Endothelial cell of umbilical vein (primary cell): ENCODE measurements at regions not wholly inside any gene's neighbourhood (a gene's known extent, or its start where the extent isn't known, plus 50 kb on each side); places are given as distances from the start of the nearest gene placed in this dataset.

Source experiments
- BruUV-seq: library from RNA; stranded (reverse); fragments of 400-500 nt; replicated peaks from 2 replicates; lab custom pipeline; 2021; lab: Mats Ljungman, UMichigan
- CTCF ChIA-PET: fragments of 300-600, 350-600 bp; sonication (Branson Sonifier 250); formaldehyde crosslinking; loops from one replicate; lab custom pipeline; 2021; ENCODE audit warnings: antibody characterized with exemption, inconsistent platforms; lab: Charles Lee
- POLR2A ChIA-PET: fragments of 300-600, 350-600 bp; sonication (Branson Sonifier 250); formaldehyde crosslinking; loops from one replicate; lab custom pipeline; 2021; ENCODE audit warnings: antibody characterized with exemption, inconsistent platforms; lab: Charles Lee
- DNase-seq: peaks from one replicate; pipeline ENCODE4 v3.0.0-alpha.2; 2011; ENCODE audit warnings: low read depth, low spot score
- FAIRE-seq: peaks from 2 replicates; lab custom pipeline; 2011; peaks lifted over from hg19 to GRCh38; lab: Jason Lieb, UNC
- H2AFZ ChIP-seq: 2 replicates; pipeline ENCODE4 v1.6.0; 2012; ENCODE audit warnings: low read depth, low read length, control low read depth, inconsistent platforms
- H3K27ac ChIP-seq: 2 replicates; pipeline ENCODE4 v1.5.1; 2011; ENCODE audit warnings: low read depth, mild to moderate bottlenecking, control low read depth, low read length, moderate library complexity; ENCODE audit not compliant: insufficient read depth
- H3K27me3 ChIP-seq, 2 experiments: 2 replicates each; pipeline versions ENCODE4 v1.6.0 to v1.6.1; 2011; ENCODE audit warnings: low read length in 2 of 2, mixed read lengths in 1 of 2; ENCODE audit not compliant: control insufficient read depth in 2 of 2, insufficient read depth in 2 of 2
- H3K36me3 ChIP-seq, 2 experiments: 2 replicates in 1 of 2; 3 replicates in 1 of 2; pipeline ENCODE4 v1.5.1; 2011; ENCODE audit warnings: low read length in 2 of 2, mild to moderate bottlenecking in 1 of 2, moderate library complexity in 1 of 2; ENCODE audit not compliant: control insufficient read depth in 2 of 2, insufficient read depth in 2 of 2; ENCODE audit errors: extremely low read depth in 1 of 2
- H3K4me1 ChIP-seq: 3 replicates; pipeline ENCODE4 v1.5.1; 2011; ENCODE audit warnings: mild to moderate bottlenecking, low read length; ENCODE audit not compliant: control insufficient read depth, insufficient read depth; ENCODE audit errors: extremely low read depth
- H3K4me2 ChIP-seq: 2 replicates; pipeline ENCODE4 v1.6.1; 2011; ENCODE audit warnings: low read length, control low read depth, mixed read lengths; ENCODE audit not compliant: insufficient read depth
- H3K4me3 ChIP-seq, 3 experiments: fragments of 200-600 bp in 1 of 3; sonication (generic), shearing (Covaris generic) in 1 of 3; replicated peaks in 1 of 3; 2 replicates each; pipeline ENCODE4 v1.5.1; 2011 to 2016; ENCODE audit warnings: control low read depth in 3 of 3, low read length in 3 of 3, mild to moderate bottlenecking in 2 of 3, inconsistent platforms in 1 of 3, low read depth in 1 of 3, moderate library complexity in 1 of 3; ENCODE audit not compliant: insufficient read depth in 1 of 3
- H3K79me2 ChIP-seq: 2 replicates; pipeline ENCODE4 v1.6.0; 2012; ENCODE audit warnings: low read length, inconsistent platforms; ENCODE audit not compliant: control insufficient read depth, insufficient read depth
- H3K9ac ChIP-seq: replicated peaks from 2 replicates; pipeline ENCODE3; 2011; ENCODE audit warnings: low read length, control low read depth; ENCODE audit not compliant: insufficient read depth; ENCODE audit errors: extremely low read depth
- H3K9me1 ChIP-seq: replicated peaks from 3 replicates; pipeline ENCODE4 v1.6.0; 2011; ENCODE audit warnings: mild to moderate bottlenecking, low read length; ENCODE audit not compliant: control insufficient read depth, insufficient read depth; ENCODE audit errors: extremely low read depth
- H3K9me3 ChIP-seq: replicated peaks from 2 replicates; pipeline ENCODE4 v1.5.1; 2012; ENCODE audit warnings: low read length, inconsistent platforms; ENCODE audit not compliant: control insufficient read depth, insufficient read depth
- H4K20me1 ChIP-seq: replicated peaks from 2 replicates; pipeline ENCODE3; 2011; ENCODE audit warnings: mild to moderate bottlenecking, low read length; ENCODE audit not compliant: control insufficient read depth, insufficient read depth; ENCODE audit errors: extremely low read depth
- EZH2 ChIP-seq: IDR thresholded peaks from 2 replicates; pipeline ENCODE4 v1.6.1; 2012; ENCODE audit warnings: borderline replicate concordance, low read depth, mild to moderate bottlenecking, moderate library complexity, low read length, inconsistent platforms; ENCODE audit not compliant: severe bottlenecking
- FOS ChIP-seq: IDR thresholded peaks from 2 replicates; pipeline ENCODE4 v1.6.1; 2011; ENCODE audit warnings: mild to moderate bottlenecking, low read length, moderate library complexity, borderline replicate concordance; ENCODE audit not compliant: insufficient read depth
- GATA2 ChIP-seq: IDR thresholded peaks from 2 replicates; pipeline ENCODE4 v1.7.0; 2011; ENCODE audit warnings: low read depth, mild to moderate bottlenecking, moderate library complexity, mixed read lengths, low read length; ENCODE audit not compliant: insufficient read length, insufficient read depth
- JUN ChIP-seq: IDR thresholded peaks from 2 replicates; pipeline ENCODE4 v1.6.1; 2011; ENCODE audit warnings: borderline replicate concordance, low read depth; ENCODE audit not compliant: insufficient read length, insufficient read depth
- MYC ChIP-seq: IDR thresholded peaks from one replicate; pipeline ENCODE4 v1.6.1; 2011; ENCODE audit warnings: mild to moderate bottlenecking, low read depth, low read length
- POLR2A ChIP-seq: IDR thresholded peaks from 2 replicates; pipeline ENCODE4 v1.6.1; 2012; ENCODE audit warnings: low read depth, mild to moderate bottlenecking, control low read depth, low read length
- POLR2AphosphoS5 ChIP-seq: IDR thresholded peaks from 2 replicates; pipeline ENCODE4 v1.6.1; 2012; ENCODE audit warnings: low read depth, mild to moderate bottlenecking, control low read depth, low read length, moderate library complexity; ENCODE audit not compliant: insufficient read depth
- dilution Hi-C: fragments of 300-500 bp; cut with MboI; formaldehyde crosslinking; loops from one replicate; pipeline ENCODE4 v1.15.0; 2019; ENCODE audit warnings: low sequenced_read_pairs; ENCODE audit not compliant: extremely low pct_ligation_motif_present
- intact Hi-C: fragments of 100-400 bp; cut with micrococcal nuclease; formaldehyde crosslinking; loops from one replicate; pipeline ENCODE4 v1.10.0; 2022
- TF ChIP-seq, protein P1 (sequence below): IDR thresholded peaks from 2 replicates; pipeline ENCODE4 v1.6.1; 2011; ENCODE audit not compliant: insufficient read depth, insufficient read length
- TF ChIP-seq, protein P2 (sequence below), 2 donors: IDR thresholded peaks; 1 replicate in 1 of 2; 2 replicates in 1 of 2; pipeline ENCODE4 v1.5.1; 2011; ENCODE audit warnings: low read length in 2 of 2, mild to moderate bottlenecking in 2 of 2, moderate library complexity in 2 of 2, control low read depth in 1 of 2, inconsistent platforms in 1 of 2, low read depth in 1 of 2; ENCODE audit not compliant: insufficient read depth in 1 of 2; ENCODE audit errors: extremely low read depth in 1 of 2

DNA sequence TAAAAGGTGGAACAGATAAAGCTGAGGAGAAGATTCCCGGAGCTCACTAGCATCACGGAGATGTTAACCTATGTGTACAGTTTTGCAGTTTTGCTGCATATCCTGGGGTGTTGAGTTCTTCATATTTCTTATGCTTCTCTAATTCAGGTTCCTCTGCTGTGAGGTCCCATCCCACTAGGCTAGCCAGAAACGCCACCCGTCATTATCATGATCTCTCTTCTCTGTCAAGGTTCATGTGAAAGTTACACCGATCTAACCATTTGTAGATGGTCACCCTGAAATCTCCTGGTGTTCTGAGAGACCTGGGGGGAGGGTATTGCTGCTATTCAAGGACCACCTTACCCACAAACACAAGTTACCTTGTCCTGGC, 136.3 kb downstream of the CCDC71L start:
- ChIA-PET CTCF (interaction anchor here (1.0 kb wide), 1 partner anchor 17 kb away, joined by 5 read pairs; no protein-coding TSS in a partner anchor), POLR2A (no interaction called here)
- H3K9me3 ChIP-seq, result no peaks in the 10 kb centered on the region
- H3K79me2 ChIP-seq, result no peaks in the 10 kb centered on the region
- no peak overlapping the region for H3K27ac ChIP-seq
- H3K4me1 ChIP-seq, result peaks cover 4% of the 10 kb centered on the region
- no peaks in the 10 kb centered on the region for H4K20me1 ChIP-seq
- intact Hi-C loops (no loop called here), dilution Hi-C loops (no loop called here)
- H3K9ac ChIP-seq, result no peak overlapping the region
- no peaks in the 10 kb centered on the region for H3K9me1 ChIP-seq
- FAIRE-seq, result no peak
- no peaks in the 10 kb centered on the region for H3K27me3 ChIP-seq
- TF ChIP-seq FOS (no peak), JUN (no peak), MYC (no peak), POLR2AphosphoS5 (no peak), EZH2 (no peak), POLR2A (no peak), GATA2 (no peak)
- TF ChIP-seq, protein P1, sequence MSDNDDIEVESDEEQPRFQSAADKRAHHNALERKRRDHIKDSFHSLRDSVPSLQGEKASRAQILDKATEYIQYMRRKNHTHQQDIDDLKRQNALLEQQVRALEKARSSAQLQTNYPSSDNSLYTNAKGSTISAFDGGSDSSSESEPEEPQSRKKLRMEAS, result no peak
- TF ChIP-seq, protein P2, sequence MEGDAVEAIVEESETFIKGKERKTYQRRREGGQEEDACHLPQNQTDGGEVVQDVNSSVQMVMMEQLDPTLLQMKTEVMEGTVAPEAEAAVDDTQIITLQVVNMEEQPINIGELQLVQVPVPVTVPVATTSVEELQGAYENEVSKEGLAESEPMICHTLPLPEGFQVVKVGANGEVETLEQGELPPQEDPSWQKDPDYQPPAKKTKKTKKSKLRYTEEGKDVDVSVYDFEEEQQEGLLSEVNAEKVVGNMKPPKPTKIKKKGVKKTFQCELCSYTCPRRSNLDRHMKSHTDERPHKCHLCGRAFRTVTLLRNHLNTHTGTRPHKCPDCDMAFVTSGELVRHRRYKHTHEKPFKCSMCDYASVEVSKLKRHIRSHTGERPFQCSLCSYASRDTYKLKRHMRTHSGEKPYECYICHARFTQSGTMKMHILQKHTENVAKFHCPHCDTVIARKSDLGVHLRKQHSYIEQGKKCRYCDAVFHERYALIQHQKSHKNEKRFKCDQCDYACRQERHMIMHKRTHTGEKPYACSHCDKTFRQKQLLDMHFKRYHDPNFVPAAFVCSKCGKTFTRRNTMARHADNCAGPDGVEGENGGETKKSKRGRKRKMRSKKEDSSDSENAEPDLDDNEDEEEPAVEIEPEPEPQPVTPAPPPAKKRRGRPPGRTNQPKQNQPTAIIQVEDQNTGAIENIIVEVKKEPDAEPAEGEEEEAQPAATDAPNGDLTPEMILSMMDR (IDR thresholded peaks at IDR 0.05; ENCODE audit: extremely low read depth in 1 of 2, insufficient read depth in 1 of 2, low read depth in 1 of 2, low read length in 2 of 2), result no peak
- H2AFZ ChIP-seq, result no peak overlapping the region
- no peak overlapping the region for H3K4me2 ChIP-seq
- no TSS peak for BruUV-seq
- H3K4me3 ChIP-seq, result no peak overlapping the region
- H3K36me3 ChIP-seq, result no peaks in the 10 kb centered on the region
- DNase-seq, result peak; percentile 29
